OCI-LY1 (cell line): ENCODE measurements at regions not wholly inside any gene's neighbourhood (a gene's known extent, or its start where the extent isn't known, plus 50 kb on each side); places are given as distances from the start of the nearest gene placed in this dataset.
"Not testable (repeated sequence)": the region's sequence is repeated elsewhere in the genome, so short reads cannot be mapped to it uniquely, and the experiment has no call there.

ENCODE experiments used
- H2AFZ ChIP-seq: fragments of 200-600 bp; sonication (generic), shearing (Covaris generic); 2 replicates; pipeline ENCODE4 v1.6.0; 2014; ENCODE audit warnings: antibody characterized with exemption, mild to moderate bottlenecking, low read length
- H3F3A ChIP-seq: fragments of 200-600 bp; sonication (generic), shearing (Covaris generic); 2 replicates; pipeline ENCODE4 v1.6.0; 2014; ENCODE audit warnings: mild to moderate bottlenecking, antibody characterized with exemption, low read length, moderate library complexity; ENCODE audit not compliant: insufficient read depth
- H3K27ac ChIP-seq: fragments of 200-600 bp; sonication (generic); 2 replicates; pipeline ENCODE4 v1.5.1; 2014; ENCODE audit warnings: low read length, mixed run types, mild to moderate bottlenecking, low read depth; ENCODE audit not compliant: poor library complexity, severe bottlenecking
- H3K27me3 ChIP-seq: fragments of 200-600 bp; sonication (generic); 2 replicates; pipeline ENCODE4 v1.6.0; 2014; ENCODE audit warnings: antibody characterized with exemption, mild to moderate bottlenecking, low read length, moderate library complexity; ENCODE audit not compliant: insufficient read depth
- H3K36me3 ChIP-seq: fragments of 200-600 bp; sonication (generic); 2 replicates; pipeline ENCODE4 v1.6.1; 2014; ENCODE audit warnings: mild to moderate bottlenecking, antibody characterized with exemption, low read length, moderate library complexity, mixed read lengths; ENCODE audit not compliant: insufficient read depth
- H3K4me1 ChIP-seq: fragments of 200-600 bp; sonication (generic); 2 replicates; pipeline ENCODE4 v1.5.1; 2014; ENCODE audit warnings: mild to moderate bottlenecking, low read length, moderate library complexity; ENCODE audit not compliant: insufficient read depth, severe bottlenecking
- H3K4me2 ChIP-seq: fragments of 200-600 bp; sonication (generic), shearing (Covaris generic); 2 replicates; pipeline ENCODE4 v1.6.1; 2014; ENCODE audit warnings: low read length
- H3K4me3 ChIP-seq: fragments of 200-600 bp; sonication (generic); 2 replicates; pipeline ENCODE4 v1.5.1; 2014; ENCODE audit warnings: low read length, low read depth, mild to moderate bottlenecking, mixed read lengths; ENCODE audit not compliant: poor library complexity, severe bottlenecking
- H3K79me2 ChIP-seq: fragments of 200-600 bp; shearing (Covaris generic); 2 replicates; pipeline ENCODE4 v1.6.1; 2016; ENCODE audit warnings: mixed run types, low read length, mixed read lengths; ENCODE audit not compliant: insufficient read depth
- H3K9ac ChIP-seq: fragments of 200-600 bp; sonication (generic), shearing (Covaris generic); 2 replicates; pipeline ENCODE4 v1.6.1; 2014; ENCODE audit warnings: mild to moderate bottlenecking, low read length, mixed read lengths
- H3K9me2 ChIP-seq: fragments of 200-600 bp; sonication (generic), shearing (Covaris generic); 2 replicates; pipeline ENCODE4 v1.6.1; 2014; ENCODE audit warnings: low read depth, mild to moderate bottlenecking, low read length, mixed read lengths
- H3K9me3 ChIP-seq: fragments of 200-600 bp; shearing (Covaris generic); 2 replicates; pipeline ENCODE4 v1.6.1; 2014; ENCODE audit warnings: low read length, mixed read lengths
- H4K20me1 ChIP-seq: fragments of 200-600 bp; sonication (generic), shearing (Covaris generic); 2 replicates; pipeline ENCODE4 v1.6.0; 2016; ENCODE audit warnings: mild to moderate bottlenecking, low read length; ENCODE audit not compliant: insufficient read depth
- EZH2 ChIP-seq: fragments of 200-600 bp; sonication (generic), shearing (Covaris generic); IDR thresholded peaks from 2 replicates; pipeline ENCODE4 v1.8.0; 2017; ENCODE audit warnings: borderline replicate concordance, mixed run types, mild to moderate bottlenecking, antibody characterized with exemption, low read length, moderate library complexity, mixed read lengths
- TF ChIP-seq, protein P1 (sequence below): fragments of 200-600 bp; sonication (generic), shearing (Covaris generic); IDR thresholded peaks from 2 replicates; pipeline ENCODE4 v1.5.1; 2017; ENCODE audit warnings: mild to moderate bottlenecking, antibody characterized with exemption, low read length, moderate library complexity, mixed read lengths

DNA sequence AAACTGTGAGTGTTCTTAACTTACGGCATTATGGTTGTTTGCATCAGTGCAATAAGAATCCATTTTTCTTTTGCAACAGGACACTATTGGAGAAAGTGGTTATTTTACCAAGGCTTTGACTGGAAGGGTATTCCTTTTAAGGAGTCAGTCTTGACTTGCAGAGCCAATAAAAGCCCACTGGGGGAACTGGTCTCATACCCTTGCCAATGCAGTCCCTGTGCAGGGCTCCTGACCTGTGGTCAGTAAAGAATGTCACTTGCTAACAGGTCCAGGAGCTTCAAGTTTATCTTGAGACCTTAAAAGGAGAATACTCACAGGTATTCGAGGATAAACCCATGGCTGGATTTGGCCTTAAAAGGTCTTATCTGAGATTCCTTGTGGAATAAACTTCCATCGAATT, 227.8 kb upstream of the GBE1 start:
- no peaks in the 10 kb centered on the region for H3K27me3 ChIP-seq
- H3K27ac ChIP-seq: no peak overlapping the region
- H3K36me3 ChIP-seq: no peaks in the 10 kb centered on the region
- H4K20me1 ChIP-seq: no peaks in the 10 kb centered on the region
- H3K79me2 ChIP-seq: no peaks in the 10 kb centered on the region
- no peak overlapping the region for H3K4me2 ChIP-seq
- TF ChIP-seq, protein P1, sequence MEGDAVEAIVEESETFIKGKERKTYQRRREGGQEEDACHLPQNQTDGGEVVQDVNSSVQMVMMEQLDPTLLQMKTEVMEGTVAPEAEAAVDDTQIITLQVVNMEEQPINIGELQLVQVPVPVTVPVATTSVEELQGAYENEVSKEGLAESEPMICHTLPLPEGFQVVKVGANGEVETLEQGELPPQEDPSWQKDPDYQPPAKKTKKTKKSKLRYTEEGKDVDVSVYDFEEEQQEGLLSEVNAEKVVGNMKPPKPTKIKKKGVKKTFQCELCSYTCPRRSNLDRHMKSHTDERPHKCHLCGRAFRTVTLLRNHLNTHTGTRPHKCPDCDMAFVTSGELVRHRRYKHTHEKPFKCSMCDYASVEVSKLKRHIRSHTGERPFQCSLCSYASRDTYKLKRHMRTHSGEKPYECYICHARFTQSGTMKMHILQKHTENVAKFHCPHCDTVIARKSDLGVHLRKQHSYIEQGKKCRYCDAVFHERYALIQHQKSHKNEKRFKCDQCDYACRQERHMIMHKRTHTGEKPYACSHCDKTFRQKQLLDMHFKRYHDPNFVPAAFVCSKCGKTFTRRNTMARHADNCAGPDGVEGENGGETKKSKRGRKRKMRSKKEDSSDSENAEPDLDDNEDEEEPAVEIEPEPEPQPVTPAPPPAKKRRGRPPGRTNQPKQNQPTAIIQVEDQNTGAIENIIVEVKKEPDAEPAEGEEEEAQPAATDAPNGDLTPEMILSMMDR: no peak
- no peak for TF ChIP-seq EZH2
- no peaks in the 10 kb centered on the region for H3K9me2 ChIP-seq
- H3K9me3 ChIP-seq: no peaks in the 10 kb centered on the region
- H3K9ac ChIP-seq: no peak overlapping the region
- H3K4me3 ChIP-seq: no peak overlapping the region
- no peaks in the 10 kb centered on the region for H3F3A ChIP-seq
- H2AFZ ChIP-seq: no peak overlapping the region
- no peaks in the 10 kb centered on the region for H3K4me1 ChIP-seq

DNA sequence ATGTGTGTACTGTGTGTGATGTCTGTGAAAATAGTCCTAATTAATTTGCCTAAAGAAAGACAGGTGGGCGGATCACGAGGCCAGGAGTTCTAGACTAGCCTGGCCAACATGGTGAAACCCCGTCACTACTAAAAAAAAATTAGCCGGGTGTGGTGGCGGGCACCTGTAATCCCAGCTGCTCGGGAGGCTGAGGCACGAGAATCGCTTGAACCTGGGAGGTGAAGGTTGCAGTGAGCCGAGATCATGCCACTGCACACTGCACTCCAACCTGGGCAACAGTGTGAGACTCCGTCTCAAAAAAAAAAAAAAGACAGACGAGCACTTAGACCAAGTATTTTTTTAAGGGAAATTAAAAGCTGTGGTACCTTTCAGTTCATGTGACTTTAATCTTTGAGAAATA, 226.0 kb upstream of the GBE1 start:
- H3K4me3 ChIP-seq, H3K27me3 ChIP-seq, H3K79me2 ChIP-seq, H3K4me2 ChIP-seq, H3K36me3 ChIP-seq, H3K27ac ChIP-seq, H2AFZ ChIP-seq, H3F3A ChIP-seq, H3K9ac ChIP-seq, H3K9me2 ChIP-seq, H3K4me1 ChIP-seq, H3K9me3 ChIP-seq, H4K20me1 ChIP-seq: not testable (repeated sequence)

DNA sequence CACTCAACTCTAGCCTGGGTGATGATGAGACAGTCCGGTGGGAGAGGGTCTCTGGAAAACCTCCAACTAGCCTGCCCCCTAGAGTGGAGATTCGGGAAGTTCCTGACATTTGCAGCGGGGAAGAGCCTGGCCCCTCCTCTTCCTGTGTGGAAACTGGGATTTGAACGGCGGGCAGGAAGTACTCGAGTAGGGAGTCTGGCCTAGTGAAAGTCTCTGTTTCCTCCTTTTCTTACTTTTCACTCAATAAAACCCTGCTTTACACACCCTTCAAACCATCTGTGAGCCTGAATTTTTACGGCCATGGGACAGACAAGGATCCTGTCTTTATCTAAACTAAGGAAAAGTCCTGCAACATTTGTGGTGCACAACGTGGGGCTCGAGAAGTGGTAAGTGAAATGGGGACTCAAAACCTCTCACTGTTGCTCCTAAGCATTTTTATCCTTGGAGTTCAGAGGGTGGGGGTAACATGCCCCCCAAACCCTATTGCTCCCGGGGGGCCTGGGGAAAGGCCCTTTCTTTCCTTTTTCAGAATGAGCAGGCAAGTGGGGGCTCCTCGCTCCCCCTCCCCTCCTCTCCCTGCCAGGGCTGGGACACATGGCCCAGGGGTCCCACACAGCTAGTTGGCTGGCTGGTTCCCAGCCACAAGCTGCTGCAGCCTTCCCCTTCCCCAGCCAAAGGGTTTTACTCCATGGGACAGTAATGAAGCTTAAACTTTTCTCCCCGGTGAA, 224.7 kb upstream of the GBE1 start:
- no peaks in the 10 kb centered on the region for H3K9me3 ChIP-seq
- no peak overlapping the region for H2AFZ ChIP-seq
- H3K4me2 ChIP-seq: no peak overlapping the region
- H3K27ac ChIP-seq: no peak overlapping the region
- no peaks in the 10 kb centered on the region for H4K20me1 ChIP-seq
- H3K9ac ChIP-seq: no peak overlapping the region
- TF ChIP-seq, protein P1: no peak
- TF ChIP-seq EZH2: no peak
- no peaks in the 10 kb centered on the region for H3K36me3 ChIP-seq
- no peaks in the 10 kb centered on the region for H3K9me2 ChIP-seq
- H3K27me3 ChIP-seq: no peaks in the 10 kb centered on the region
- H3F3A ChIP-seq: no peaks in the 10 kb centered on the region
- H3K79me2 ChIP-seq: no peaks in the 10 kb centered on the region
- no peak overlapping the region for H3K4me3 ChIP-seq
- no peaks in the 10 kb centered on the region for H3K4me1 ChIP-seq

DNA sequence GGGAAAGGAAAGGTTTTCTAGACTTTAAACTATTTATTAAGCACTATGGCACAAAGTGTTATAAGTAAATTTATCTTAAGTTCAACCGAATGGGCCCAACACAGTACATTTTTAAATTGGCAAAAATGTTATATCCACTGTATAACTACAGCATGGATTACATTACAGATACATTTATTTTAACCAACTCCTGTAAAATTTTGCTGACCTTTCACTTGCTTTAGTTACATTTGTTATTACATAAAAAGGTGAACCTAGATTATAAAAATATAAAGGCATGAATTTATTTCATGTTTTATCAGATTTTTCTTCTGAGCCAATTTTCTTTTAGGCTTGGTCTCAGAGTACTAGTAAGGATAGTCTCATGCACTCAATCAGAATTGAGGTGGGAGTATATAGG, 221.9 kb upstream of the GBE1 start:
- Histone ChIP-seq H3K79me2 (no peaks in the 10 kb centered on the region), H3K27me3 (no peaks in the 10 kb centered on the region), H2AFZ (no peak overlapping the region), H3K36me3 (no peaks in the 10 kb centered on the region), H3K4me3 (no peak overlapping the region), H3K9me3 (no peaks in the 10 kb centered on the region), H3K27ac (no peak overlapping the region), H3K9ac (no peak overlapping the region), H3K9me2 (no peaks in the 10 kb centered on the region), H4K20me1 (no peaks in the 10 kb centered on the region), H3K4me2 (no peak overlapping the region), H3K4me1 (no peaks in the 10 kb centered on the region), H3F3A (no peaks in the 10 kb centered on the region)
- TF ChIP-seq EZH2: no peak
- TF ChIP-seq, protein P1: no peak
